GM12864 (cell line): ENCODE measurements at regions not wholly inside any gene's neighbourhood (a gene's known extent, or its start where the extent isn't known, plus 50 kb on each side); places are given as distances from the start of the nearest gene placed in this dataset.
"Not testable (repeated sequence)": the region's sequence is repeated elsewhere in the genome, so short reads cannot be mapped to it uniquely, and the experiment has no call there.

Source experiments
- DNase-seq: peaks from one replicate; pipeline ENCODE4 v3.0.0-alpha.2; 2011; ENCODE audit warnings: low read depth
- H3K4me3 ChIP-seq: 2 replicates; pipeline ENCODE4 v1.5.1; 2011; ENCODE audit warnings: mild to moderate bottlenecking, low read depth, low read length, control low read depth
- CTCF ChIP-seq: IDR thresholded peaks from 2 replicates; pipeline ENCODE4 v1.5.1; 2011; ENCODE audit warnings: low read depth, mild to moderate bottlenecking, moderate library complexity, low read length, control low read depth, inconsistent platforms; ENCODE audit errors: missing control alignments

- DNase-seq: no peak
- no peak for TF ChIP-seq CTCF
- no peak overlapping the region for H3K4me3 ChIP-seq
Observed at GRCh38 chr9:21626493-21626892, 144.4 kb upstream of the IFNE start.

- H3K4me3 ChIP-seq, DNase-seq: not testable (repeated sequence)
Observed at GRCh38 chr9:21628954-21629353, 146.8 kb upstream of the IFNE start.

GRCh38 chr9:21634951-21635350 lies 152.8 kb upstream of the IFNE start:
- TF ChIP-seq CTCF: no peak
- DNase-seq: no peak
- H3K4me3 ChIP-seq: no peak overlapping the region

- TF ChIP-seq CTCF: no peak
- no peak overlapping the region for H3K4me3 ChIP-seq
- DNase-seq: no peak
Observed at GRCh38 chr9:21638104-21638503, 156.0 kb upstream of the IFNE start.

GRCh38 chr9:21653091-21653490 lies 149.3 kb upstream of the MTAP start:
- no peak for TF ChIP-seq CTCF
- no peak overlapping the region for H3K4me3 ChIP-seq
- DNase-seq: no peak

- TF ChIP-seq CTCF: no peak
- H3K4me3 ChIP-seq: no peak overlapping the region
- DNase-seq: no peak
Observed at GRCh38 chr9:21653589-21653988, 148.8 kb upstream of the MTAP start.

GRCh38 chr9:21656776-21657674 lies 145.4 kb upstream of the MTAP start:
- H3K4me3 ChIP-seq: no peak overlapping the region
- no peak for DNase-seq
- TF ChIP-seq CTCF: no peak
